ENCODE measurements at regions not wholly inside any gene's neighbourhood (a gene's known extent, or its start where the extent isn't known, plus 50 kb on each side); places are given as distances from the start of the nearest gene placed in this dataset.

DNA sequence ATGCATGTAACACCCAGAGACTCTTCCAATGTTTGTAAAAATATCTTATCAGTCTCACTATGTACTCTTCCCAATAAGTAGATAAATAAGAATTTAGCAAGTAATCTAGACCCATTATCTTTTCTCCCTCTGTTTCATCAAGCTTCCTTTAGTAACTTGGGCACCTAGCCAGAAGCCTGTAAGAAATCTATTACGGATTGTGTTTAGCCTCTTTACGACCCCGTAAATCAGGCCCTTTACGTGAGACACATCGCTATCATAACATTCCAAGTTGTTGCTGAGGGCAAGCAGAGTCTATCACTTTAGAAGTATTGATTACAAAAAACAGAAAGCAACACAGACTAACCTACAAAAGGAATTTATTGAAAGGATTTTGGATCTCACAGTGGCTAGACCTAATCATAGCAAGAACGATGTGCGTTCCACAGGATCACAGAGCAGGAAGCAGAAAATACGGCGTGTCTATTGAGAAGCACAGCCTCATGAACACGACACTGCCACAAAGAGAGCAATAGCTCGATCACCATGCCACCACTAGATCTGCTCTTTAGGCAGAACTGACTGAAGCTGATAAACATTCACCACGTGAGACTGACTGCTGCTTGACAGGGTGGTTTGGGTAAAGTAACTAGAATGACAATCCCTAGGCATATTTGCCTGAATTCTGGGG, 922.1 kb downstream of the AMY1C start:
- Histone ChIP-seq H3K4me1 (ENCODE audit: control insufficient read depth in 3 of 3, insufficient read depth in 2 of 3, low read depth in 1 of 3, low read length in 2 of 3) (no peaks in the 10 kb centered on the region), H3K4me3 (ENCODE audit: low read depth in 1 of 3, low read length in 3 of 3) (no peak overlapping the region), H3K9me3 (ENCODE audit: control insufficient read depth in 2 of 2, insufficient read depth in 1 of 2, low read depth in 1 of 2, low read length in 1 of 2) (no peaks in the 10 kb centered on the region), H3K27me3 (ENCODE audit: control insufficient read depth in 3 of 3, insufficient read depth in 3 of 3, low read length in 3 of 3) (no peaks in the 10 kb centered on the region), H3K36me3 (ENCODE audit: control insufficient read depth in 3 of 3, insufficient read depth in 2 of 3, low read depth in 1 of 3, low read length in 3 of 3) (no peaks in the 10 kb centered on the region), H3K27ac (ENCODE audit: low read depth in 1 of 3, low read length in 2 of 3) (no peak overlapping the region)
- FAIRE-seq (no peak), DNase-seq (no peak)
- 20 to 44% (median 40%) methylated on average over 12 of the region's 12 CpGs for WGBS, 3 donors

GRCh38 chr1:104699433-104699832, 949.7 kb downstream of the AMY1C start:
- 72 to 87% (median 84%) methylated on average over 1 of the region's 1 CpG for WGBS, 3 donors
- DNase-seq = no peak
- H3K9me3 ChIP-seq (ENCODE audit: control insufficient read depth in 2 of 2, insufficient read depth in 1 of 2, low read depth in 1 of 2, low read length in 1 of 2) = no peaks in the 10 kb centered on the region
- no peak overlapping the region for H3K27ac ChIP-seq (ENCODE audit: low read depth in 1 of 3, low read length in 2 of 3)
- H3K36me3 ChIP-seq (ENCODE audit: control insufficient read depth in 3 of 3, insufficient read depth in 2 of 3, low read depth in 1 of 3, low read length in 3 of 3) = no peaks in the 10 kb centered on the region
- H3K4me1 ChIP-seq (ENCODE audit: control insufficient read depth in 3 of 3, insufficient read depth in 2 of 3, low read depth in 1 of 3, low read length in 2 of 3) = no peaks in the 10 kb centered on the region
- no peak for FAIRE-seq
- H3K27me3 ChIP-seq (ENCODE audit: control insufficient read depth in 3 of 3, insufficient read depth in 3 of 3, low read length in 3 of 3) = no peaks in the 10 kb centered on the region
- no peak overlapping the region for H3K4me3 ChIP-seq (ENCODE audit: low read depth in 1 of 3, low read length in 3 of 3)

DNA sequence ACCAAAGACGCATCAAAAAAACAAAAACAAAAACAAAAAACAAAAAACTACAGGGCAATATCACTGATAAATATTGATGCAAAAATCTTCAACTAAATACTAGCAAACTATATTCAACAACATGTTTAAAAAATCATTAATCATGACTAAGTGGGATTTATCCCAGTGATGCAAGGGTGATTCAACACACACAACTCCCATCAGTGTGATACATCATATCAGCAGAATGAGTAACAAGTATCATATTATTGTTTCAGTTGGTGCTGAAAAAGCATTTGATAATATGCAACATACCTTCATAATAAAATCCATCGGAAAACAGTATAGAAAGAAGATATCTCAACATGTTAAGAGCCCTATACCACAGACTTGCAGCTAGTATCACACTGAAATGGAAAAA, 953.0 kb downstream of the AMY1C start:
- Histone ChIP-seq H3K36me3 (ENCODE audit: control insufficient read depth in 3 of 3, insufficient read depth in 2 of 3, low read depth in 1 of 3, low read length in 3 of 3) (no peaks in the 10 kb centered on the region), H3K27ac (ENCODE audit: low read depth in 1 of 3, low read length in 2 of 3) (no peak overlapping the region), H3K4me1 (ENCODE audit: control insufficient read depth in 3 of 3, insufficient read depth in 2 of 3, low read depth in 1 of 3, low read length in 2 of 3) (no peaks in the 10 kb centered on the region), H3K9me3 (ENCODE audit: control insufficient read depth in 2 of 2, insufficient read depth in 1 of 2, low read depth in 1 of 2, low read length in 1 of 2) (no peaks in the 10 kb centered on the region), H3K27me3 (ENCODE audit: control insufficient read depth in 3 of 3, insufficient read depth in 3 of 3, low read length in 3 of 3) (no peaks in the 10 kb centered on the region), H3K4me3 (ENCODE audit: low read depth in 1 of 3, low read length in 3 of 3) (no peak overlapping the region)
- WGBS, 3 donors = 85 to 88% (median 86%) methylated on average over 2 of the region's 2 CpGs
- DNase-seq = no peak
- no peak for FAIRE-seq

GRCh38 chr1:104706631-104707147, 957.0 kb downstream of the AMY1C start:
- H3K27me3 ChIP-seq (ENCODE audit: control insufficient read depth in 3 of 3, insufficient read depth in 3 of 3, low read length in 3 of 3) = no peaks in the 10 kb centered on the region
- DNase-seq = peak in 1 of 2 donors; percentile 4
- no peak overlapping the region for H3K4me3 ChIP-seq (ENCODE audit: low read depth in 1 of 3, low read length in 3 of 3)
- no peak for FAIRE-seq
- H3K9me3 ChIP-seq (ENCODE audit: control insufficient read depth in 2 of 2, insufficient read depth in 1 of 2, low read depth in 1 of 2, low read length in 1 of 2) = no peaks in the 10 kb centered on the region
- 89 to 90% (median 89%) methylated on average over 9 of the region's 9 CpGs for WGBS, 3 donors
- H3K36me3 ChIP-seq (ENCODE audit: control insufficient read depth in 3 of 3, insufficient read depth in 2 of 3, low read depth in 1 of 3, low read length in 3 of 3) = no peaks in the 10 kb centered on the region
- no peaks in the 10 kb centered on the region for H3K4me1 ChIP-seq (ENCODE audit: control insufficient read depth in 3 of 3, insufficient read depth in 2 of 3, low read depth in 1 of 3, low read length in 2 of 3)
- H3K27ac ChIP-seq (ENCODE audit: low read depth in 1 of 3, low read length in 2 of 3) = no peak overlapping the region

DNA sequence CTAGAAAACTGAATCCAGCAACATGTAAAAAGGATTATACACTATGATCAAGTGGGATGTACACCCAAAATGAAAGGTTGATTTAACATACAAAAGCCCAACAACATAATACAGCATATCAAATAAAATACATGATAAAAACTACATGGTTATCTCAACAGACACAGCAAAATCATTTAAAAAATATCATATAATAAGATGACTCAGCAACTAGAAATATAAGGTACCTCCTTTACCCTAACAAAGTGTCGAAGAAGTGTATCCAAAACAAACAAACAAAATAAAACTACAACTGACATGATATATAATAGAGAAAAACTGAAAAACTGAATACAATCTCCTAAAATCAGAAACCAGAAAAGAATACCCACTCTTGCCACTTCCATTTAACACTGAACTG, 969.1 kb downstream of the AMY1C start:
- no peak for FAIRE-seq
- H3K27me3 ChIP-seq (ENCODE audit: control insufficient read depth in 3 of 3, insufficient read depth in 3 of 3, low read length in 3 of 3) = no peaks in the 10 kb centered on the region

GRCh38 chr1:104720741-104721140, 971.0 kb downstream of the AMY1C start:
- Histone ChIP-seq H3K27me3 (ENCODE audit: control insufficient read depth in 3 of 3, insufficient read depth in 3 of 3, low read length in 3 of 3) (no peaks in the 10 kb centered on the region), H3K36me3 (ENCODE audit: control insufficient read depth in 3 of 3, insufficient read depth in 2 of 3, low read depth in 1 of 3, low read length in 3 of 3) (no peaks in the 10 kb centered on the region), H3K4me3 (ENCODE audit: low read depth in 1 of 3, low read length in 3 of 3) (no peak overlapping the region), H3K9me3 (ENCODE audit: control insufficient read depth in 2 of 2, insufficient read depth in 1 of 2, low read depth in 1 of 2, low read length in 1 of 2) (no peaks in the 10 kb centered on the region), H3K4me1 (ENCODE audit: control insufficient read depth in 3 of 3, insufficient read depth in 2 of 3, low read depth in 1 of 3, low read length in 2 of 3) (no peaks in the 10 kb centered on the region), H3K27ac (ENCODE audit: low read depth in 1 of 3, low read length in 2 of 3) (no peak overlapping the region)
- no peak for DNase-seq
- WGBS, 3 donors = 78 to 88% (median 86%) methylated on average over 5 of the region's 5 CpGs
- no peak for FAIRE-seq

More for the DNA sequence above, 969.1 kb downstream of the AMY1C start:
- Histone ChIP-seq H3K4me1 (ENCODE audit: control insufficient read depth in 3 of 3, insufficient read depth in 2 of 3, low read depth in 1 of 3, low read length in 2 of 3) (no peaks in the 10 kb centered on the region), H3K36me3 (ENCODE audit: control insufficient read depth in 3 of 3, insufficient read depth in 2 of 3, low read depth in 1 of 3, low read length in 3 of 3) (no peaks in the 10 kb centered on the region), H3K27ac (ENCODE audit: low read depth in 1 of 3, low read length in 2 of 3) (no peak overlapping the region), H3K9me3 (ENCODE audit: control insufficient read depth in 2 of 2, insufficient read depth in 1 of 2, low read depth in 1 of 2, low read length in 1 of 2) (no peaks in the 10 kb centered on the region), H3K4me3 (ENCODE audit: low read depth in 1 of 3, low read length in 3 of 3) (no peak overlapping the region)
- WGBS, 3 donors = 70 to 93% (median 84%) methylated on average over 1 of the region's 1 CpG
- DNase-seq = no peak

- no peak for DNase-seq
- no peaks in the 10 kb centered on the region for H3K27me3 ChIP-seq (ENCODE audit: control insufficient read depth in 3 of 3, insufficient read depth in 3 of 3, low read length in 3 of 3)
- no peak for FAIRE-seq
- no peaks in the 10 kb centered on the region for H3K4me1 ChIP-seq (ENCODE audit: control insufficient read depth in 3 of 3, insufficient read depth in 2 of 3, low read depth in 1 of 3, low read length in 2 of 3)
- no peaks in the 10 kb centered on the region for H3K9me3 ChIP-seq (ENCODE audit: control insufficient read depth in 2 of 2, insufficient read depth in 1 of 2, low read depth in 1 of 2, low read length in 1 of 2)
- H3K27ac ChIP-seq (ENCODE audit: low read depth in 1 of 3, low read length in 2 of 3) = no peak overlapping the region
- no peaks in the 10 kb centered on the region for H3K36me3 ChIP-seq (ENCODE audit: control insufficient read depth in 3 of 3, insufficient read depth in 2 of 3, low read depth in 1 of 3, low read length in 3 of 3)
- H3K4me3 ChIP-seq (ENCODE audit: low read depth in 1 of 3, low read length in 3 of 3) = no peak overlapping the region
- 50 to 76% (median 69%) methylated on average over 1 of the region's 1 CpG for WGBS, 3 donors
Observed at GRCh38 chr1:104726917-104727316, 977.2 kb downstream of the AMY1C start.

GRCh38 chr1:104733866-104734265, 984.2 kb downstream of the AMY1C start:
- FAIRE-seq = no peak
- Histone ChIP-seq H3K9me3 (ENCODE audit: control insufficient read depth in 2 of 2, insufficient read depth in 1 of 2, low read depth in 1 of 2, low read length in 1 of 2) (no peaks in the 10 kb centered on the region), H3K27ac (ENCODE audit: low read depth in 1 of 3, low read length in 2 of 3) (no peak overlapping the region), H3K36me3 (ENCODE audit: control insufficient read depth in 3 of 3, insufficient read depth in 2 of 3, low read depth in 1 of 3, low read length in 3 of 3) (no peaks in the 10 kb centered on the region), H3K4me3 (ENCODE audit: low read depth in 1 of 3, low read length in 3 of 3) (no peak overlapping the region), H3K27me3 (ENCODE audit: control insufficient read depth in 3 of 3, insufficient read depth in 3 of 3, low read length in 3 of 3) (no peaks in the 10 kb centered on the region), H3K4me1 (ENCODE audit: control insufficient read depth in 3 of 3, insufficient read depth in 2 of 3, low read depth in 1 of 3, low read length in 2 of 3) (no peaks in the 10 kb centered on the region)
- no peak for DNase-seq
- WGBS, 3 donors = 86 to 92% (median 88%) methylated on average over 1 of the region's 1 CpG

DNA sequence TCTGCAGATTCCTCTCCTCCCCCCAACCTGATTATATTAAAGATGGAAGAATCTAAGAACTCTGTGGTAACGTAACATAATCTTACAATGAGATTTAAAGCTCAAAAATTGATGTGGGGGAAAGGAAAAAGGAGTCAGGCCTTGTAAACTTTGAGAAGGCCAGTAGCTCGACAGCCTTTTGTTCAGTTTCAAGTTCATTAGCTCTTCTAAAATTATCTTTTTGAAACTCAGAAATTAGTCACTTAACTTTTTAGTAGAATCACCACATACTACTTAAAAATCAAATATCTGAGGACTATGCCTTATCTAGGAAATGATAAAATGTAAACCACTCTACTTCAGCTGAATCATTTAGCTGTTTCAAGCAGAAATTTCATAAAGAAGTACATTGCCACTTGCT, 996.2 kb downstream of the AMY1C start:
- FAIRE-seq (no peak), DNase-seq (no peak)
- Histone ChIP-seq H3K27ac (ENCODE audit: low read depth in 1 of 3, low read length in 2 of 3) (no peak overlapping the region), H3K36me3 (ENCODE audit: control insufficient read depth in 3 of 3, insufficient read depth in 2 of 3, low read depth in 1 of 3, low read length in 3 of 3) (no peaks in the 10 kb centered on the region), H3K4me3 (ENCODE audit: low read depth in 1 of 3, low read length in 3 of 3) (no peak overlapping the region), H3K27me3 (ENCODE audit: control insufficient read depth in 3 of 3, insufficient read depth in 3 of 3, low read length in 3 of 3) (no peaks in the 10 kb centered on the region), H3K4me1 (ENCODE audit: control insufficient read depth in 3 of 3, insufficient read depth in 2 of 3, low read depth in 1 of 3, low read length in 2 of 3) (no peaks in the 10 kb centered on the region), H3K9me3 (ENCODE audit: control insufficient read depth in 2 of 2, insufficient read depth in 1 of 2, low read depth in 1 of 2, low read length in 1 of 2) (no peaks in the 10 kb centered on the region)
- 34 to 56% (median 41%) methylated on average over 2 of the region's 2 CpGs for WGBS, 3 donors
